Erythroblast (primary cell): ENCODE measurements at regions not wholly inside any gene's neighbourhood (a gene's known extent, or its start where the extent isn't known, plus 50 kb on each side); places are given as distances from the start of the nearest gene placed in this dataset.

ENCODE experiments used
- DNase-seq, 2 experiments: peaks; one replicate each; lab custom pipeline; 2025; lab: John Stamatoyannopoulos, UW
- GATA1 ChIP-seq: IDR thresholded peaks from 2 replicates; pipeline ENCODE4 v1.6.1; 2011; ENCODE audit warnings: low read depth, mild to moderate bottlenecking, control low read depth, low read length, moderate library complexity
- POLR2A ChIP-seq: IDR thresholded peaks from 2 replicates; pipeline ENCODE4 v1.6.1; 2011; ENCODE audit warnings: mild to moderate bottlenecking, low read length

- TF ChIP-seq POLR2A: no peak
- no peak for TF ChIP-seq GATA1
- DNase-seq: no peak
Measured at GRCh38 chr12:83850531-83850930, 1062.1 kb downstream of the SLC6A15 start.

- TF ChIP-seq POLR2A (no peak), GATA1 (no peak)
- DNase-seq: no peak
Measured at GRCh38 chr12:83848702-83849101, 1063.9 kb downstream of the SLC6A15 start.

GRCh38 chr12:83843541-83843940 lies 1069.1 kb downstream of the SLC6A15 start:
- no peak for TF ChIP-seq POLR2A
- no peak for TF ChIP-seq GATA1
- no peak for DNase-seq

- TF ChIP-seq GATA1 (no peak), POLR2A (no peak)
- DNase-seq: no peak
Measured at GRCh38 chr12:83841620-83842019, 1071.0 kb downstream of the SLC6A15 start.

- no peak for DNase-seq
- TF ChIP-seq GATA1 (no peak), POLR2A (no peak)
Measured at GRCh38 chr12:83827860-83828259, 1084.7 kb downstream of the SLC6A15 start.

- TF ChIP-seq POLR2A: no peak
Measured at GRCh38 chr12:83827193-83827592, 1085.4 kb downstream of the SLC6A15 start.

GRCh38 chr12:83826112-83826511 lies 1086.5 kb downstream of the SLC6A15 start:
- DNase-seq: peak; percentile 5 to 27
- no peak for TF ChIP-seq POLR2A
- TF ChIP-seq GATA1: no peak

More at GRCh38 chr12:83827193-83827592, 1085.4 kb downstream of the SLC6A15 start:
- no peak for DNase-seq

GRCh38 chr12:83823386-83824045 lies 1089.1 kb downstream of the SLC6A15 start:
- TF ChIP-seq GATA1 (no peak), POLR2A (no peak)
- DNase-seq: peak; percentile 3 to 5

- DNase-seq: no peak
- TF ChIP-seq POLR2A: no peak
- TF ChIP-seq GATA1: no peak
Measured at GRCh38 chr12:83821967-83822366, 1090.6 kb downstream of the SLC6A15 start.

GRCh38 chr12:83818881-83819280 lies 1093.7 kb downstream of the SLC6A15 start:
- no peak for DNase-seq
- no peak for TF ChIP-seq POLR2A
- no peak for TF ChIP-seq GATA1

- TF ChIP-seq GATA1: no peak
- no peak for TF ChIP-seq POLR2A
- no peak for DNase-seq
Measured at GRCh38 chr12:83817730-83818129, 1094.9 kb downstream of the SLC6A15 start.

- TF ChIP-seq POLR2A (no peak), GATA1 (no peak)
- DNase-seq: no peak
Measured at GRCh38 chr12:83808591-83808990, 1104.0 kb downstream of the SLC6A15 start.

GRCh38 chr12:83807871-83808270 lies 1104.7 kb downstream of the SLC6A15 start:
- DNase-seq: no peak
- no peak for TF ChIP-seq POLR2A
- no peak for TF ChIP-seq GATA1

GRCh38 chr12:83805873-83806272 lies 1106.7 kb downstream of the SLC6A15 start:
- TF ChIP-seq POLR2A (no peak), GATA1 (no peak)
- DNase-seq: no peak

GRCh38 chr12:83805156-83805772 lies 1107.3 kb downstream of the SLC6A15 start:
- TF ChIP-seq POLR2A (no peak), GATA1 (no peak)
- DNase-seq: no peak
